ENCODE measurements at regions not wholly inside any gene's neighbourhood (a gene's known extent, or its start where the extent isn't known, plus 50 kb on each side); places are given as distances from the start of the nearest gene placed in this dataset.

- no peak overlapping the region for H2AFZ ChIP-seq (ENCODE audit: control insufficient read depth, low read length)
- no peak overlapping the region for H3K4me3 ChIP-seq (ENCODE audit: control insufficient read depth in 2 of 3, extremely low read depth in 1 of 3, insufficient read depth in 2 of 3, low read depth in 1 of 3, low read length in 3 of 3)
- H3K9ac ChIP-seq (ENCODE audit: control insufficient read depth, extremely low read depth, insufficient read depth, low read length): no peak overlapping the region
- H3K27ac ChIP-seq (ENCODE audit: control insufficient read depth, insufficient read depth, low read length): no peak overlapping the region
- H3K36me3 ChIP-seq (ENCODE audit: control insufficient read depth in 2 of 2, extremely low read depth in 1 of 2, insufficient read depth in 2 of 2, low read length in 2 of 2): no peaks in the 10 kb centered on the region
- no peaks in the 10 kb centered on the region for H3K9me1 ChIP-seq (ENCODE audit: control insufficient read depth, extremely low read depth, insufficient read depth, low read length)
- H3K4me1 ChIP-seq (ENCODE audit: control insufficient read depth, extremely low read depth, insufficient read depth, low read length): peaks cover 11% of the 10 kb centered on the region
- H4K20me1 ChIP-seq (ENCODE audit: control insufficient read depth, extremely low read depth, insufficient read depth, low read length): no peaks in the 10 kb centered on the region
- dilution Hi-C loops (cut with MboI; ENCODE audit: extremely low pct_ligation_motif_present, low sequenced_read_pairs): no loop called here
- no peaks in the 10 kb centered on the region for H3K79me2 ChIP-seq (ENCODE audit: control insufficient read depth, insufficient read depth, low read length)
- no peak overlapping the region for H3K4me2 ChIP-seq (ENCODE audit: control insufficient read depth, extremely low read depth, insufficient read depth, low read depth, low read length)
- no peaks in the 10 kb centered on the region for H3K27me3 ChIP-seq (ENCODE audit: control insufficient read depth, extremely low read depth, insufficient read depth, low read length)
- FAIRE-seq (no peak), DNase-seq (ENCODE audit: low read depth, low spot score) (no peak)
- H3K9me3 ChIP-seq (ENCODE audit: control insufficient read depth, low read depth, low read length): no peaks in the 10 kb centered on the region
- no peak for TF ChIP-seq EZH2 (IDR thresholded peaks at IDR 0.05; ENCODE audit: low read length)
- no peak for TF ChIP-seq CTCF (optimal IDR thresholded peaks at IDR 0.05 in 1 of 3, IDR thresholded peaks at IDR 0.05 in 1 of 3, conservative IDR thresholded peaks at IDR 0.05 in 1 of 3; ENCODE audit: extremely low read depth in 1 of 3, insufficient read depth in 2 of 3, low read length in 3 of 3)
These were observed 348.7 kb downstream of the RWDD3 start for GRCh38 chr1:95582746-95583145.

- Histone ChIP-seq H3K9me1 (ENCODE audit: control insufficient read depth, extremely low read depth, insufficient read depth, low read length) (no peaks in the 10 kb centered on the region), H3K4me2 (ENCODE audit: control insufficient read depth, extremely low read depth, insufficient read depth, low read depth, low read length) (no peak overlapping the region), H3K79me2 (ENCODE audit: control insufficient read depth, insufficient read depth, low read length) (no peaks in the 10 kb centered on the region), H3K4me1 (ENCODE audit: control insufficient read depth, extremely low read depth, insufficient read depth, low read length) (peaks cover 11% of the 10 kb centered on the region), H3K27ac (ENCODE audit: control insufficient read depth, insufficient read depth, low read length) (no peak overlapping the region), H3K36me3 (ENCODE audit: control insufficient read depth in 2 of 2, extremely low read depth in 1 of 2, insufficient read depth in 2 of 2, low read length in 2 of 2) (no peaks in the 10 kb centered on the region), H3K27me3 (ENCODE audit: control insufficient read depth, extremely low read depth, insufficient read depth, low read length) (no peaks in the 10 kb centered on the region), H2AFZ (ENCODE audit: control insufficient read depth, low read length) (no peak overlapping the region), H3K9ac (ENCODE audit: control insufficient read depth, extremely low read depth, insufficient read depth, low read length) (no peak overlapping the region), H3K9me3 (ENCODE audit: control insufficient read depth, low read depth, low read length) (no peaks in the 10 kb centered on the region), H4K20me1 (ENCODE audit: control insufficient read depth, extremely low read depth, insufficient read depth, low read length) (no peaks in the 10 kb centered on the region), H3K4me3 (ENCODE audit: control insufficient read depth in 2 of 3, extremely low read depth in 1 of 3, insufficient read depth in 2 of 3, low read depth in 1 of 3, low read length in 3 of 3) (no peak overlapping the region)
- FAIRE-seq: no peak
- no peak for TF ChIP-seq CTCF (optimal IDR thresholded peaks at IDR 0.05 in 1 of 3, IDR thresholded peaks at IDR 0.05 in 1 of 3, conservative IDR thresholded peaks at IDR 0.05 in 1 of 3; ENCODE audit: extremely low read depth in 1 of 3, insufficient read depth in 2 of 3, low read length in 3 of 3)
- no peak for TF ChIP-seq EZH2 (IDR thresholded peaks at IDR 0.05; ENCODE audit: low read length)
- dilution Hi-C loops (cut with MboI; ENCODE audit: extremely low pct_ligation_motif_present, low sequenced_read_pairs): no loop called here
- DNase-seq (ENCODE audit: low read depth, low spot score): no peak
These were observed 349.7 kb downstream of the RWDD3 start for GRCh38 chr1:95583661-95584210.

Measured in keratinocyte (primary cell).